GM12874 (cell line): ENCODE measurements at regions not wholly inside any gene's neighbourhood (a gene's known extent, or its start where the extent isn't known, plus 50 kb on each side); places are given as distances from the start of the nearest gene placed in this dataset.
A peak's percentile ranks its signal among the peaks of the same experiment; 100 is the strongest.

Source experiments
- CTCF ChIP-seq: IDR thresholded peaks from 2 replicates; pipeline ENCODE4 v1.5.1; 2011; ENCODE audit warnings: low read depth, mild to moderate bottlenecking, control low read depth, low read length, moderate library complexity; ENCODE audit not compliant: insufficient read depth

GRCh38 chr21:33127154-33127867 lies 57.4 kb downstream of the OLIG1 start:
- TF ChIP-seq CTCF, result peak; percentile 79

GRCh38 chr21:33127868-33128242 lies 57.9 kb downstream of the OLIG1 start:
- no peak for TF ChIP-seq CTCF

GRCh38 chr21:33128538-33128937 lies 58.6 kb downstream of the OLIG1 start:
- no peak for TF ChIP-seq CTCF

GRCh38 chr21:33132054-33132453 lies 62.1 kb downstream of the OLIG1 start:
- TF ChIP-seq CTCF, result peak; percentile 30; the same call in 1 of the 2 replicates

- no peak for TF ChIP-seq CTCF
Measured at GRCh38 chr21:33133892-33134291, 64.0 kb downstream of the OLIG1 start.

GRCh38 chr21:33135925-33136324 lies 66.0 kb downstream of the OLIG1 start:
- no peak for TF ChIP-seq CTCF

- TF ChIP-seq CTCF, result no peak
Measured at GRCh38 chr21:33136847-33137502, 67.0 kb downstream of the OLIG1 start.
